ENCODE measurements at regions not wholly inside any gene's neighbourhood (a gene's known extent, or its start where the extent isn't known, plus 50 kb on each side); places are given as distances from the start of the nearest gene placed in this dataset.

DNA sequence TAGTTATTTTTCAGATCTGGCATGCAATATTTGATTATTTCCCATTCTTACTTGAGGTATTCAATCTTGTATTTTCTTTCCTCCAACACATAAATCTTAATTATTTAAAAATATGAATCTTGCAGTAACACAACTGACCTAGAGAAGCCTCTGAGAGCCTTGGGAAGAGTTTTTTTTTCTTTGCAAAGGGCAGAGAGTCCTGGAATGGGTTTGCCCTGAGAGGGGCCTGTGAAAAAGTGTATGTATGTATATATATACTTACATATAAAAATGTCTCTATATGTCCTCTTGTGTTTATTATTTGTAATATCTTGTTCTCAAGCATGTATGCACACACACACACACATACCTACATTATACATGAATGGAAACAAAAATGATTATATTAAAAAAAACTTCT is 801.2 kb upstream of the SLITRK1 start:
- Histone ChIP-seq H3K9ac (ENCODE audit: low read length) (no peak overlapping the region), H4K20me1 (ENCODE audit: insufficient read depth, low read length) (no peaks in the 10 kb centered on the region), H3K4me3 (ENCODE audit: low read length) (no peak overlapping the region), H3K79me2 (ENCODE audit: low read length) (no peaks in the 10 kb centered on the region), H3K36me3 (replicated peaks; ENCODE audit: low read depth, low read length) (no peaks in the 10 kb centered on the region), H3K27ac (ENCODE audit: low read length) (no peak overlapping the region), H3K4me1 (ENCODE audit: low read length) (no peaks in the 10 kb centered on the region), H2AFZ (ENCODE audit: low read depth, low read length) (no peak overlapping the region), H3K27me3 (ENCODE audit: low read depth, low read length) (no peaks in the 10 kb centered on the region), H3K9me3 (ENCODE audit: insufficient read depth, low read length) (no peaks in the 10 kb centered on the region), H3K4me2 (ENCODE audit: low read length) (no peak overlapping the region)
- TF ChIP-seq, protein P1, sequence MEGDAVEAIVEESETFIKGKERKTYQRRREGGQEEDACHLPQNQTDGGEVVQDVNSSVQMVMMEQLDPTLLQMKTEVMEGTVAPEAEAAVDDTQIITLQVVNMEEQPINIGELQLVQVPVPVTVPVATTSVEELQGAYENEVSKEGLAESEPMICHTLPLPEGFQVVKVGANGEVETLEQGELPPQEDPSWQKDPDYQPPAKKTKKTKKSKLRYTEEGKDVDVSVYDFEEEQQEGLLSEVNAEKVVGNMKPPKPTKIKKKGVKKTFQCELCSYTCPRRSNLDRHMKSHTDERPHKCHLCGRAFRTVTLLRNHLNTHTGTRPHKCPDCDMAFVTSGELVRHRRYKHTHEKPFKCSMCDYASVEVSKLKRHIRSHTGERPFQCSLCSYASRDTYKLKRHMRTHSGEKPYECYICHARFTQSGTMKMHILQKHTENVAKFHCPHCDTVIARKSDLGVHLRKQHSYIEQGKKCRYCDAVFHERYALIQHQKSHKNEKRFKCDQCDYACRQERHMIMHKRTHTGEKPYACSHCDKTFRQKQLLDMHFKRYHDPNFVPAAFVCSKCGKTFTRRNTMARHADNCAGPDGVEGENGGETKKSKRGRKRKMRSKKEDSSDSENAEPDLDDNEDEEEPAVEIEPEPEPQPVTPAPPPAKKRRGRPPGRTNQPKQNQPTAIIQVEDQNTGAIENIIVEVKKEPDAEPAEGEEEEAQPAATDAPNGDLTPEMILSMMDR (IDR thresholded peaks at IDR 0.05; ENCODE audit: low read depth, low read length), result no peak
- TF ChIP-seq EZH2phosphoT487 (IDR thresholded peaks at IDR 0.05; ENCODE audit: low read depth), result no peak

DNA sequence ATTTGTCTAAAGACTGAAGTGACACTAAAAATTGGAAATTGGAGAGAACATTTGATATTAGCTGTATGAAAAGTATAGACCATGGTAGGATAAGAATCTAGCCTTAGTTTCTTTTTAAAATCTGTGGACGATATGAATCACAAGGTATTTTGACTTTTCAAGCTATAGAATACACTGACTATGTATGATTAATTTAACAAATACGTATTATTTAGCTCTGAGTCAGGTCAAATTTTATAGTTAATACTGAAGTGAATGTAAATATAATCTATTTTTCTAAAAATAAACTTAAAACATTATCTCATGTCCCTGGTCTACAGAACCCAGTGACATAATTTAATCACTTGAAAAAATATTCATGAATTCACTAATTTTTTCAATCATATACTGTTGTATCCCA is 795.6 kb upstream of the SLITRK1 start:
- no peak overlapping the region for H3K4me2 ChIP-seq (ENCODE audit: low read length)
- H2AFZ ChIP-seq (ENCODE audit: low read depth, low read length), result 0 out of 2 replicates have a peak overlapping the region, but pooled peaks have one; percentile 27
- TF ChIP-seq, protein P1 (IDR thresholded peaks at IDR 0.05; ENCODE audit: low read depth, low read length), result no peak
- TF ChIP-seq EZH2phosphoT487 (IDR thresholded peaks at IDR 0.05; ENCODE audit: low read depth), result no peak
- H3K27me3 ChIP-seq (ENCODE audit: low read depth, low read length), result no peaks in the 10 kb centered on the region
- no peaks in the 10 kb centered on the region for H3K9me3 ChIP-seq (ENCODE audit: insufficient read depth, low read length)
- no peaks in the 10 kb centered on the region for H3K79me2 ChIP-seq (ENCODE audit: low read length)
- no peak overlapping the region for H3K27ac ChIP-seq (ENCODE audit: low read length)
- H3K36me3 ChIP-seq (replicated peaks; ENCODE audit: low read depth, low read length), result no peaks in the 10 kb centered on the region
- no peak overlapping the region for H3K4me3 ChIP-seq (ENCODE audit: low read length)
- H3K4me1 ChIP-seq (ENCODE audit: low read length), result no peaks in the 10 kb centered on the region
- no peak overlapping the region for H3K9ac ChIP-seq (ENCODE audit: low read length)
- no peaks in the 10 kb centered on the region for H4K20me1 ChIP-seq (ENCODE audit: insufficient read depth, low read length)

DNA sequence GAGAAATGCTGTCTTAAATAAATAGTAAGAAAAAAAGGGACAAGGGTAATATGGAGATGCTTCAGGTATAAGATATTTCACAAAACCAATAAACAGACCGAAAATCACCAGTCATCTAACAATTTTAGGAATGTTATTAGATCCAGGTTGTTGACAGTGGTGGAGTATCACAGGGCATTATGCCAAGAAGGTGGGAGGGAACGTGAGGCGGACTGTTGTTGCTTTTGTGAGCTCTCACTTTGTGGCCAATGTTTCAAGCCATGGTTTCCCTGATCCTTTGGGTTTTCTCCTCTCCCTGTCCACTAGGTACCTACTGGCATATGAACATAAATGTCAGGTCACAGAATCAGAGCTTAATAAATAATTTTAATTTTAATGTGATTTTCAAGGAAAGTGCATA is 790.3 kb upstream of the SLITRK1 start:
- Histone ChIP-seq H3K4me1 (ENCODE audit: low read length) (no peaks in the 10 kb centered on the region), H3K9ac (ENCODE audit: low read length) (no peak overlapping the region), H3K27me3 (ENCODE audit: low read depth, low read length) (no peaks in the 10 kb centered on the region), H3K9me3 (ENCODE audit: insufficient read depth, low read length) (no peaks in the 10 kb centered on the region), H3K4me2 (ENCODE audit: low read length) (no peak overlapping the region), H4K20me1 (ENCODE audit: insufficient read depth, low read length) (no peaks in the 10 kb centered on the region), H2AFZ (ENCODE audit: low read depth, low read length) (no peak overlapping the region), H3K4me3 (ENCODE audit: low read length) (no peak overlapping the region), H3K27ac (ENCODE audit: low read length) (no peak overlapping the region), H3K36me3 (replicated peaks; ENCODE audit: low read depth, low read length) (no peaks in the 10 kb centered on the region), H3K79me2 (ENCODE audit: low read length) (no peaks in the 10 kb centered on the region)
- TF ChIP-seq EZH2phosphoT487 (IDR thresholded peaks at IDR 0.05; ENCODE audit: low read depth), result no peak
- TF ChIP-seq, protein P1 (IDR thresholded peaks at IDR 0.05; ENCODE audit: low read depth, low read length), result no peak

DNA sequence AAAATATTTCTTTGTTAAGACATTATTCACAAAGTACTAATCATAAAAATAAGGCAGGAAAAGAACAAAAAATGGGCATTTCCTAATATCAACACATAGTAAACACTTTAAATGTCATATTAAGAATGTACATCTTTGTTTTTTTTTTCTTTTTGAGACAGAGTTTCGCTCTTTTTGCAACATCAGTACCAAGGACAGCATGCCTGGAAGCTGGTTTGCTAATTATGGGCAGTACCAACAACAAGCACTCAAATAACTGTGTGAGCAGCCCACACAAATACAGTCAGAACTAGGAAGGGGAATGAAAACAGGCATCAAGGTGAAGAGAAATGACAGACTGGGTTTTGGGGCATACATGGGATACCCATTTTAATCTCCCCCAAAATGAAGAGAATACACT is 788.0 kb upstream of the SLITRK1 start:
- Histone ChIP-seq H3K79me2 (ENCODE audit: low read length) (no peaks in the 10 kb centered on the region), H3K36me3 (replicated peaks; ENCODE audit: low read depth, low read length) (no peaks in the 10 kb centered on the region), H3K27ac (ENCODE audit: low read length) (no peak overlapping the region), H3K9ac (ENCODE audit: low read length) (no peak overlapping the region), H3K9me3 (ENCODE audit: insufficient read depth, low read length) (no peaks in the 10 kb centered on the region), H3K4me1 (ENCODE audit: low read length) (no peaks in the 10 kb centered on the region), H3K4me2 (ENCODE audit: low read length) (no peak overlapping the region), H4K20me1 (ENCODE audit: insufficient read depth, low read length) (no peaks in the 10 kb centered on the region), H3K4me3 (ENCODE audit: low read length) (no peak overlapping the region), H3K27me3 (ENCODE audit: low read depth, low read length) (no peaks in the 10 kb centered on the region), H2AFZ (ENCODE audit: low read depth, low read length) (no peak overlapping the region)
- TF ChIP-seq, protein P1 (IDR thresholded peaks at IDR 0.05; ENCODE audit: low read depth, low read length), result no peak
- no peak for TF ChIP-seq EZH2phosphoT487 (IDR thresholded peaks at IDR 0.05; ENCODE audit: low read depth)
